ENCODE measurements at regions not wholly inside any gene's neighbourhood (a gene's known extent, or its start where the extent isn't known, plus 50 kb on each side); places are given as distances from the start of the nearest gene placed in this dataset.

DNA sequence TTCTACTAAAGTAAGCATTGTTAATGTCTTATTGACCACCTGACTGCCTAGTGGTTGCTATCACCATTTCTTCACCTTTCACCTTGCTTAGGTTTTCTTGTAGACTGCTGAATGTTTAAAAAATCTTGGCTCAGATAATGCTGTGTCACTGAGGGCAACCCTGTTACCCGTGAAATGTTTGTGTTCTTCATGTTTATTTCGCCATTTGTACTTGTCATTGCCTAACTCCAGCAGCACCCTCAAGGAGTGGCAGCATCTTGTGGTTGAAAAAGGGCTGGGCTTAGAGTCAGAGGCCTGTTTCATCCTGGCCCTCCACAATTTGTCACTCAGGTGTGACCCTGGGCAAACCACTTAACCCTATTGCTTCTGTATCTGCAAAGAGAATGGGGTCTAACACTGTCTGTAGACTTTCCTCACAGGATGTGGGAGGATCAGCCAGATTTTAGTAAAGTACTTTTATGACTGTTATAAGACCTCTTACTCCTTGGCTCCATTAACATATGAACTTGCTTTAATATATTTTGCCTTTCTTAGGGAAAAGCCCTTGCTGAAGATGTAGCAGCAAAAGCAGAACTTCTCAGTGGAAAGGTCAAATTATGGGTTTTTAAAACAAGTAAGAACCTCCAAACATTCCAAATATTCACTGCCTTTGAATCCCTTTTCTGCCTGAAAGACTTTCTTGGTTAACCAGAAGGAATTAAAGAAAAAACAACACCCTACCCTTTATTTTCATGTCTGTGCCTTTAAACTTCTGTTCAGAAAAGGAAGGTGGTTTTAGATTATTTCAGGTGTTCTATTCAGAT is 154.5 kb upstream of the C11orf87 start:
- no peaks in the 10 kb centered on the region for H3K9me3 ChIP-seq (replicated peaks; ENCODE audit: control insufficient read depth, insufficient read depth, low read depth, low read length)
- CTCF ChIA-PET (ENCODE audit: low intra/inter-chr PET ratio): no interaction called here
- no peaks in the 10 kb centered on the region for H3K4me1 ChIP-seq (replicated peaks in 1 of 2; ENCODE audit: control insufficient read depth in 2 of 2, insufficient read depth in 2 of 2, low read length in 2 of 2)
- no peak overlapping the region for H3K27ac ChIP-seq (ENCODE audit: extremely low read depth, low read depth, low read length)
- H3K27me3 ChIP-seq (ENCODE audit: control insufficient read depth in 2 of 2, insufficient read depth in 2 of 2, low read length in 2 of 2): no peaks in the 10 kb centered on the region
- H4K20me1 ChIP-seq (replicated peaks; ENCODE audit: control insufficient read depth, insufficient read depth, low read length): no peaks in the 10 kb centered on the region
- intact Hi-C loops (cut with micrococcal nuclease) (no loop called here), in situ Hi-C loops (cut with MboI) (no loop called here)
- no TSS peak for BruUV-seq (replicated peaks)
- H3K36me3 ChIP-seq (ENCODE audit: control insufficient read depth, insufficient read depth, low read length): no peaks in the 10 kb centered on the region
- no peaks in the 10 kb centered on the region for H3K79me2 ChIP-seq (ENCODE audit: control insufficient read depth, insufficient read depth, low read length)
- H2AFZ ChIP-seq (ENCODE audit: low read depth, low read length): no peak overlapping the region
- TF ChIP-seq MCM3 (IDR thresholded peaks at IDR 0.05): no peak
- no peak for TF ChIP-seq NCOA6 (IDR thresholded peaks at IDR 0.05)
- TF ChIP-seq, protein P1, sequence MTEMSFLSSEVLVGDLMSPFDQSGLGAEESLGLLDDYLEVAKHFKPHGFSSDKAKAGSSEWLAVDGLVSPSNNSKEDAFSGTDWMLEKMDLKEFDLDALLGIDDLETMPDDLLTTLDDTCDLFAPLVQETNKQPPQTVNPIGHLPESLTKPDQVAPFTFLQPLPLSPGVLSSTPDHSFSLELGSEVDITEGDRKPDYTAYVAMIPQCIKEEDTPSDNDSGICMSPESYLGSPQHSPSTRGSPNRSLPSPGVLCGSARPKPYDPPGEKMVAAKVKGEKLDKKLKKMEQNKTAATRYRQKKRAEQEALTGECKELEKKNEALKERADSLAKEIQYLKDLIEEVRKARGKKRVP (CRISPR knock-in tag; IDR thresholded peaks at IDR 0.05): no peak
- ATAC-seq: no peak
- H3K9ac ChIP-seq (ENCODE audit: insufficient read depth in 1 of 2, low read depth in 2 of 2, low read length in 2 of 2): no peak overlapping the region
- no peaks in the 10 kb centered on the region for H3K9me1 ChIP-seq (ENCODE audit: control insufficient read depth, insufficient read depth, low read length)
- WGBS (ENCODE audit: insufficient coverage, low coverage, missing lambda C conversion rate): 0% methylated on average over 2 of the region's 2 CpGs
- DNase-seq (ENCODE audit: extremely low read depth in 1 of 4, low spot score in 3 of 4): no peak
- no peak overlapping the region for H3K4me3 ChIP-seq
- POLR2A ChIA-PET: no interaction called here
- no peak overlapping the region for H3K4me2 ChIP-seq (ENCODE audit: insufficient read depth, low read length)
- no peak for FAIRE-seq

DNA sequence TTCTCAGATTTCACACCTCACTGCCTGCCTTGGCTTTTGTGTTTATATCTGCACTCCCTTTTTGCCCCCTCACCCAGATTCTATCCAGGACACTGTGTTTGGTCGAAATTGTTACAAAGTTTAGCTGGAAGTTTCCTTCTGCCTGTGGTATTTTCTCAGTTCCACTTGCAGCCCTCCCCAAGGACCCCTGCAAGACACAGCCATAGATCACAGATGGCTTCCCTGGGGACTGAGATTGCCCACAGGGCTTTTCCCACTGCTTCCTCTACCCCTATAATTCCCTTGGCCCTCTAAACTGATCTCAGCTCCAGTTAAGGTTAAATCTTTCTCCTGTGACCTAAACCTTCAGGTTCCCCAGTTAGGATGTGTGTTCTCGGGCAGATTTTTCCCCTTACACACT is 146.1 kb upstream of the C11orf87 start:
- no peak for ATAC-seq
- in situ Hi-C loops (cut with MboI) (no loop called here), intact Hi-C loops (cut with micrococcal nuclease) (no loop called here)
- ChIA-PET POLR2A (no interaction called here), CTCF (ENCODE audit: low intra/inter-chr PET ratio) (no interaction called here)
- Histone ChIP-seq H3K4me3 (no peak overlapping the region), H3K36me3 (ENCODE audit: control insufficient read depth, insufficient read depth, low read length) (no peaks in the 10 kb centered on the region), H4K20me1 (replicated peaks; ENCODE audit: control insufficient read depth, insufficient read depth, low read length) (no peaks in the 10 kb centered on the region), H3K4me2 (ENCODE audit: insufficient read depth, low read length) (no peak overlapping the region), H3K27me3 (ENCODE audit: control insufficient read depth in 2 of 2, insufficient read depth in 2 of 2, low read length in 2 of 2) (no peaks in the 10 kb centered on the region), H3K9me1 (ENCODE audit: control insufficient read depth, insufficient read depth, low read length) (no peaks in the 10 kb centered on the region), H3K27ac (ENCODE audit: extremely low read depth, low read depth, low read length) (no peak overlapping the region), H3K4me1 (replicated peaks in 1 of 2; ENCODE audit: control insufficient read depth in 2 of 2, insufficient read depth in 2 of 2, low read length in 2 of 2) (no peaks in the 10 kb centered on the region), H3K79me2 (ENCODE audit: control insufficient read depth, insufficient read depth, low read length) (no peaks in the 10 kb centered on the region), H2AFZ (ENCODE audit: low read depth, low read length) (no peak overlapping the region), H3K9ac (ENCODE audit: insufficient read depth in 1 of 2, low read depth in 2 of 2, low read length in 2 of 2) (no peak overlapping the region), H3K9me3 (replicated peaks; ENCODE audit: control insufficient read depth, insufficient read depth, low read depth, low read length) (no peaks in the 10 kb centered on the region)
- 0% methylated on average over 2 of the region's 2 CpGs for WGBS (ENCODE audit: insufficient coverage, low coverage, missing lambda C conversion rate)
- BruUV-seq (replicated peaks): no TSS peak
- FAIRE-seq: no peak
- no peak for DNase-seq (ENCODE audit: extremely low read depth in 1 of 4, low spot score in 3 of 4)
- no peak for TF ChIP-seq RBM15 (IDR thresholded peaks at IDR 0.05; ENCODE audit: insufficient read depth, low read length)
- TF ChIP-seq, protein P2, sequence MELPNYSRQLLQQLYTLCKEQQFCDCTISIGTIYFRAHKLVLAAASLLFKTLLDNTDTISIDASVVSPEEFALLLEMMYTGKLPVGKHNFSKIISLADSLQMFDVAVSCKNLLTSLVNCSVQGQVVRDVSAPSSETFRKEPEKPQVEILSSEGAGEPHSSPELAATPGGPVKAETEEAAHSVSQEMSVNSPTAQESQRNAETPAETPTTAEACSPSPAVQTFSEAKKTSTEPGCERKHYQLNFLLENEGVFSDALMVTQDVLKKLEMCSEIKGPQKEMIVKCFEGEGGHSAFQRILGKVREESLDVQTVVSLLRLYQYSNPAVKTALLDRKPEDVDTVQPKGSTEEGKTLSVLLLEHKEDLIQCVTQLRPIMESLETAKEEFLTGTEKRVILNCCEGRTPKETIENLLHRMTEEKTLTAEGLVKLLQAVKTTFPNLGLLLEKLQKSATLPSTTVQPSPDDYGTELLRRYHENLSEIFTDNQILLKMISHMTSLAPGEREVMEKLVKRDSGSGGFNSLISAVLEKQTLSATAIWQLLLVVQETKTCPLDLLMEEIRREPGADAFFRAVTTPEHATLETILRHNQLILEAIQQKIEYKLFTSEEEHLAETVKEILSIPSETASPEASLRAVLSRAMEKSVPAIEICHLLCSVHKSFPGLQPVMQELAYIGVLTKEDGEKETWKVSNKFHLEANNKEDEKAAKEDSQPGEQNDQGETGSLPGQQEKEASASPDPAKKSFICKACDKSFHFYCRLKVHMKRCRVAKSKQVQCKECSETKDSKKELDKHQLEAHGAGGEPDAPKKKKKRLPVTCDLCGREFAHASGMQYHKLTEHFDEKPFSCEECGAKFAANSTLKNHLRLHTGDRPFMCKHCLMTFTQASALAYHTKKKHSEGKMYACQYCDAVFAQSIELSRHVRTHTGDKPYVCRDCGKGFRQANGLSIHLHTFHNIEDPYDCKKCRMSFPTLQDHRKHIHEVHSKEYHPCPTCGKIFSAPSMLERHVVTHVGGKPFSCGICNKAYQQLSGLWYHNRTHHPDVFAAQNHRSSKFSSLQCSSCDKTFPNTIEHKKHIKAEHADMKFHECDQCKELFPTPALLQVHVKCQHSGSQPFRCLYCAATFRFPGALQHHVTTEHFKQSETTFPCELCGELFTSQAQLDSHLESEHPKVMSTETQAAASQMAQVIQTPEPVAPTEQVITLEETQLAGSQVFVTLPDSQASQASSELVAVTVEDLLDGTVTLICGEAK (IDR thresholded peaks at IDR 0.05): no peak
- TF ChIP-seq, protein P2 (CRISPR knock-in tag; IDR thresholded peaks at IDR 0.05): no peak
